ENCODE measurements at regions not wholly inside any gene's neighbourhood (a gene's known extent, or its start where the extent isn't known, plus 50 kb on each side); places are given as distances from the start of the nearest gene placed in this dataset.

DNA sequence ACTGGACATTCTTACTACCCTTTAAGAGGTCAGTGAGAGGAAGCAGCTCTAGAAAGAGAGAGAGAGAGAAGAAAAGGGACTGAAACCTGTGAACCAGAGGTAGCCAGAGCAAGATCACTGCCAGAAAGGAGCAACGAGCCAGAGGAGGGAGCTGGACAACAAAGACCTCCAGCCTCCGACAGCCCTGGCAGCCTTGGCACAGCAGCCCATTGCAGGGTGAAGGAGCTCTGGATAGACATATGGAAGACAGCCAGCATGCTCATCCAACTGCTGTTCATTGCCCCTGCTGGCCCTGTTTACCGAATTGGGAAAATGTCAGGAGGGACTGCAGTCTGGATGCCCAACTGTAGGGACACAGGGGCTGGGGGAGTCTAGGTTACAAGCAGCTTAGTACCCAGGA is 228.4 kb upstream of the SLC35G4 start:
- no peaks in the 10 kb centered on the region for H3K9me3 ChIP-seq
- 83% methylated on average over 3 of the region's 3 CpGs for WGBS
- H3K36me3 ChIP-seq = no peaks in the 10 kb centered on the region
- H3K4me1 ChIP-seq = no peaks in the 10 kb centered on the region
- H3K27ac ChIP-seq = no peak overlapping the region
- no peaks in the 10 kb centered on the region for H3K27me3 ChIP-seq
- no peak for DNase-seq (ENCODE audit: low spot score in 2 of 2)
- TF ChIP-seq POLR2A (IDR thresholded peaks at IDR 0.05) = no peak
- no peak for TF ChIP-seq EP300 (IDR thresholded peaks at IDR 0.05)
- no peak for TF ChIP-seq POLR2AphosphoS5 (IDR thresholded peaks at IDR 0.05)
- no peak for TF ChIP-seq CTCF (IDR thresholded peaks at IDR 0.05)
- no peak overlapping the region for H3K4me3 ChIP-seq

DNA sequence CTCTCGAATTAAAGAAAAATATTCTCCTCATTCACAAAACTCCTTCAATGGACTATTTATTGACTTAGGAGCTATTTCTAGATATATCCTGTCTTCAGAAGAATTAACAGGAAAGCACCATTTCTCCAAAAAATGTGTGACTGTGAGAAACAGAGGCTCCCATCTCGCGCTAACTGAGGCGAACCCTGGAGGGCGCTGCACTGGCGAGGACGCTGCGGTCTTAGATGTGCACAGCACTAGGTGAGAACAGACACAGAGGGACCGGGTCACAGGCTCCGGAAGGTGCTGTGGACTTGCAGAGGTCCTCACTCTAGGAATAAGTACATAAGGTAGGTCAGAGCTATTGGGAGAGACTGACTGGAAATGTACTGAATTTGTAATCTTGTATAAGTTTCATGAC is 229.7 kb upstream of the SLC35G4 start:
- WGBS = 91% methylated on average over 10 of the region's 10 CpGs
- no peaks in the 10 kb centered on the region for H3K4me1 ChIP-seq
- H3K9me3 ChIP-seq = no peaks in the 10 kb centered on the region
- H3K36me3 ChIP-seq = no peaks in the 10 kb centered on the region
- no peaks in the 10 kb centered on the region for H3K27me3 ChIP-seq
- DNase-seq (ENCODE audit: low spot score in 2 of 2) = no peak
- no peak overlapping the region for H3K4me3 ChIP-seq
- H3K27ac ChIP-seq = no peak overlapping the region
- TF ChIP-seq EP300 (IDR thresholded peaks at IDR 0.05) = no peak
- no peak for TF ChIP-seq POLR2A (IDR thresholded peaks at IDR 0.05)
- TF ChIP-seq POLR2AphosphoS5 (IDR thresholded peaks at IDR 0.05) = no peak
- TF ChIP-seq CTCF (IDR thresholded peaks at IDR 0.05) = no peak

DNA sequence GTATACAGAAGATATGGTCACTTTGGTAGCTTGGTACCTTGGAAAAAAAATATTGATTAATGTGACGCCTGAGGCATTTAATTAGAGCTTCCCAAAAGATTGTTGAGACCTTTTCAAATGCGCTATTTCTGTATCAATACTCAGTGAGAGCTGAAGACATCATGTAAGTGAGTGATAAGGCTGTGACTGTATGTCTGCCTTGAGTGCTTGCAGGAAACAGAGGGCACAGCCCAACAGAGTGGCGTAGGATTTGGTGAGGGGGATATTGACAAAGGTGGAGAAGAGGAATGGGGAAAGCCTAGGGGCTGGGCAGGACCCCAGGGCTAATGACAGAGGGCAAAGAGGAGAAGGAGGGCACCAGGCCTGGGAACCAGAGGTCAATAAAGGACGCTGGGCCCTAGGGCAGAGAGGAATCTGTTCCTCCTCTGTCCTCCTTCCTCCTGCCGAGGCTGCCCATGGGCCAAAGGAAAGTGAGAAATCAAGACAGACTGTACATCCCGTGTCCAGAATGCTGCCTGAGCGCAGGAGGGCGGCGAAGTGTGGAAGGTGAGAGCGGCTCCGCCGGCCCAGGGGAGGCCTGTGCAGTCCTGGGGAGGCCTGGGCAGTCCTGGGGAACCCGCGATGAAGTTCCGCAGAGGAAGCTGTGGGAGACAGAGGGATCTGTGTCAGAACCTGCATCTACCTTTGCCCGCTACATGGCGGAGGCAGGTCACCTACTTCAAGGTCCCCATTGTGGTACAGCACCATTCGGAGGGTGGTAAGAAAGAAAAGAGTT is 228.6 kb upstream of the PIEZO2 start:
- H3K9me3 ChIP-seq = no peaks in the 10 kb centered on the region
- H3K36me3 ChIP-seq = no peaks in the 10 kb centered on the region
- H3K27ac ChIP-seq = no peak overlapping the region
- no peaks in the 10 kb centered on the region for H3K4me1 ChIP-seq
- WGBS = 92% methylated on average over 18 of the region's 18 CpGs
- H3K4me3 ChIP-seq = no peak overlapping the region
- TF ChIP-seq POLR2AphosphoS5 (IDR thresholded peaks at IDR 0.05) (no peak), POLR2A (IDR thresholded peaks at IDR 0.05) (no peak), CTCF (IDR thresholded peaks at IDR 0.05) (no peak), EP300 (IDR thresholded peaks at IDR 0.05) (no peak)
- no peak for DNase-seq (ENCODE audit: low spot score in 2 of 2)
- H3K27me3 ChIP-seq = no peaks in the 10 kb centered on the region

GRCh38 chr18:11372163-11372562 is 222.8 kb upstream of the PIEZO2 start:
- H3K27ac ChIP-seq = no peak overlapping the region
- no peaks in the 10 kb centered on the region for H3K36me3 ChIP-seq
- TF ChIP-seq POLR2A (IDR thresholded peaks at IDR 0.05) = no peak
- TF ChIP-seq EP300 (IDR thresholded peaks at IDR 0.05) = no peak
- no peak for TF ChIP-seq POLR2AphosphoS5 (IDR thresholded peaks at IDR 0.05)
- no peak for TF ChIP-seq CTCF (IDR thresholded peaks at IDR 0.05)
- no peak overlapping the region for H3K4me3 ChIP-seq
- no peaks in the 10 kb centered on the region for H3K4me1 ChIP-seq
- H3K27me3 ChIP-seq = no peaks in the 10 kb centered on the region
- no peak for DNase-seq (ENCODE audit: low spot score in 2 of 2)
- H3K9me3 ChIP-seq = no peaks in the 10 kb centered on the region
- 78% methylated on average over 2 of the region's 2 CpGs for WGBS

DNA sequence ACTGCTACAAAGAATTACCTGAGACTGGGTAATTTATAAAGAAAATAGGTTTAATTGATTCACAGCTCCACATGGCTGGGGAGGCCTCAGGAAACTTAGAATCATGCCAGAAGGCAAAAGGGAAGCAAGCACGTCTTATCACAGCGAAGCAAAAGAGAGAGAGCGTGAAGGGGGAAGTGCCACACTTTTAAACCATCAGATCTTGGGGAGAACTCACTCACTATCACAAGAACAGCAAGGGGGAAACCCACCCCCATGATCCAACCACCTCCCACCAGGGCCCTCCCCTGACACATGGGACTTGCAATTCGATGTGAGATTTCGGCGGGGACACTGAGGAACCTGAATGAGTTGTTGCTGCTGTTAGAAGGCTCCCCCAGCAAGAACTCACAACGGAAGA is 220.2 kb upstream of the PIEZO2 start:
- H3K27ac ChIP-seq = no peak overlapping the region
- H3K9me3 ChIP-seq = no peaks in the 10 kb centered on the region
- no peak for TF ChIP-seq EP300 (IDR thresholded peaks at IDR 0.05)
- no peak for TF ChIP-seq POLR2A (IDR thresholded peaks at IDR 0.05)
- no peak for TF ChIP-seq CTCF (IDR thresholded peaks at IDR 0.05)
- TF ChIP-seq POLR2AphosphoS5 (IDR thresholded peaks at IDR 0.05) = no peak
- no peak for DNase-seq (ENCODE audit: low spot score in 2 of 2)
- H3K4me1 ChIP-seq = no peaks in the 10 kb centered on the region
- H3K36me3 ChIP-seq = no peaks in the 10 kb centered on the region
- H3K27me3 ChIP-seq = no peaks in the 10 kb centered on the region
- H3K4me3 ChIP-seq = no peak overlapping the region
- WGBS = 86% methylated on average over 7 of the region's 7 CpGs
